ENCODE measurements at regions not wholly inside any gene's neighbourhood (a gene's known extent, or its start where the extent isn't known, plus 50 kb on each side); places are given as distances from the start of the nearest gene placed in this dataset.

GRCh38 chr2:67037655-67038054, 359.5 kb upstream of the ETAA1 start (continued):
- TF ChIP-seq SCRT1 (tag by site-specific recombination; IDR thresholded peaks at IDR 0.05; ENCODE audit: borderline replicate concordance) (no peak), FEZF1 (tag by site-specific recombination; IDR thresholded peaks at IDR 0.05) (peak; percentile 72), ZNF580 (tag by site-specific recombination; IDR thresholded peaks at IDR 0.05) (no peak), ZNF132 (tag by site-specific recombination; IDR thresholded peaks at IDR 0.05; ENCODE audit: borderline replicate concordance) (no peak), ZNF521 (tag by site-specific recombination; IDR thresholded peaks at IDR 0.05) (no peak), ZNF16 (tag by site-specific recombination; IDR thresholded peaks at IDR 0.05; ENCODE audit: low read depth) (no peak), PRDM4 (tag by site-specific recombination; IDR thresholded peaks at IDR 0.05) (0 out of 2 replicates have a peak, but pooled peaks have one; percentile 51), OSR2 (tag by site-specific recombination; IDR thresholded peaks at IDR 0.05) (peak; percentile 63; the same call in 1 of the 2 replicates), ZNF211 (tag by site-specific recombination; IDR thresholded peaks at IDR 0.05; ENCODE audit: low read depth) (no peak), ZNF416 (tag by site-specific recombination; IDR thresholded peaks at IDR 0.05) (no peak), EGR2 (tag by site-specific recombination; IDR thresholded peaks at IDR 0.05; ENCODE audit: low read depth) (no peak), ZNF248 (tag by site-specific recombination; IDR thresholded peaks at IDR 0.05) (no peak), GFI1B (tag by site-specific recombination; IDR thresholded peaks at IDR 0.05) (peak; percentile 86), SP7 (tag by site-specific recombination; IDR thresholded peaks at IDR 0.05) (peak; percentile 76), GLIS1 (tag by site-specific recombination; IDR thresholded peaks at IDR 0.05) (no peak), ZNF335 (tag by site-specific recombination; conservative IDR thresholded peaks at IDR 0.05) (no peak), ZNF561 (tag by site-specific recombination; IDR thresholded peaks at IDR 0.05; ENCODE audit: borderline replicate concordance) (0 out of 2 replicates have a peak, but pooled peaks have one; percentile 43), ZBTB8A (tag by site-specific recombination; IDR thresholded peaks at IDR 0.05) (no peak), HOXA7 (CRISPR knock-in tag; IDR thresholded peaks at IDR 0.05; ENCODE audit: borderline replicate concordance) (no peak), ZNF157 (tag by site-specific recombination; IDR thresholded peaks at IDR 0.05) (no peak)

GRCh38 chr2:67038195-67038594, 358.9 kb upstream of the ETAA1 start:
- ChIA-PET POLR2A (no interaction called here), CTCF (no interaction called here)
- Histone ChIP-seq H3K4me1 (ENCODE audit: control insufficient read depth, insufficient read depth, low read length) (peaks cover 15% of the 10 kb centered on the region), H3K9me3 (ENCODE audit: control insufficient read depth, insufficient read depth, low read depth, low read length) (no peaks in the 10 kb centered on the region), H3K36me3 (ENCODE audit: control insufficient read depth in 2 of 2, insufficient read depth in 1 of 2, low read length in 2 of 2) (no peaks in the 10 kb centered on the region), H3K4me3 (ENCODE audit: low read depth, low read length) (no peak overlapping the region), H3K27ac (ENCODE audit: extremely low read depth, low read depth, low read length) (no peak overlapping the region; the same call in 1 of the 2 replicates)
- TF ChIP-seq ZIC2 (tag by site-specific recombination; IDR thresholded peaks at IDR 0.05) (no peak), ZNF449 (tag by site-specific recombination; IDR thresholded peaks at IDR 0.05) (peak; percentile 69), ZNF423 (tag by site-specific recombination; IDR thresholded peaks at IDR 0.05) (no peak), ZBTB20 (tag by site-specific recombination; IDR thresholded peaks at IDR 0.05) (no peak), ZNF701 (tag by site-specific recombination; IDR thresholded peaks at IDR 0.05) (no peak), ZBTB8A (tag by site-specific recombination; IDR thresholded peaks at IDR 0.05) (no peak), EGR2 (tag by site-specific recombination; IDR thresholded peaks at IDR 0.05; ENCODE audit: low read depth) (no peak), ZNF585B (tag by site-specific recombination; IDR thresholded peaks at IDR 0.05) (no peak)
